GM18511 (cell line): ENCODE measurements at regions not wholly inside any gene's neighbourhood (a gene's known extent, or its start where the extent isn't known, plus 50 kb on each side); places are given as distances from the start of the nearest gene placed in this dataset.

Experiments
- ATAC-seq: cut with Tn5 transposase; IDR thresholded peaks from one replicate; pipeline ENCODE4 v1.9.1; 2021; ENCODE audit warnings: mild to moderate bottlenecking, moderate library complexity; ENCODE audit not compliant: unreplicated experiment

DNA sequence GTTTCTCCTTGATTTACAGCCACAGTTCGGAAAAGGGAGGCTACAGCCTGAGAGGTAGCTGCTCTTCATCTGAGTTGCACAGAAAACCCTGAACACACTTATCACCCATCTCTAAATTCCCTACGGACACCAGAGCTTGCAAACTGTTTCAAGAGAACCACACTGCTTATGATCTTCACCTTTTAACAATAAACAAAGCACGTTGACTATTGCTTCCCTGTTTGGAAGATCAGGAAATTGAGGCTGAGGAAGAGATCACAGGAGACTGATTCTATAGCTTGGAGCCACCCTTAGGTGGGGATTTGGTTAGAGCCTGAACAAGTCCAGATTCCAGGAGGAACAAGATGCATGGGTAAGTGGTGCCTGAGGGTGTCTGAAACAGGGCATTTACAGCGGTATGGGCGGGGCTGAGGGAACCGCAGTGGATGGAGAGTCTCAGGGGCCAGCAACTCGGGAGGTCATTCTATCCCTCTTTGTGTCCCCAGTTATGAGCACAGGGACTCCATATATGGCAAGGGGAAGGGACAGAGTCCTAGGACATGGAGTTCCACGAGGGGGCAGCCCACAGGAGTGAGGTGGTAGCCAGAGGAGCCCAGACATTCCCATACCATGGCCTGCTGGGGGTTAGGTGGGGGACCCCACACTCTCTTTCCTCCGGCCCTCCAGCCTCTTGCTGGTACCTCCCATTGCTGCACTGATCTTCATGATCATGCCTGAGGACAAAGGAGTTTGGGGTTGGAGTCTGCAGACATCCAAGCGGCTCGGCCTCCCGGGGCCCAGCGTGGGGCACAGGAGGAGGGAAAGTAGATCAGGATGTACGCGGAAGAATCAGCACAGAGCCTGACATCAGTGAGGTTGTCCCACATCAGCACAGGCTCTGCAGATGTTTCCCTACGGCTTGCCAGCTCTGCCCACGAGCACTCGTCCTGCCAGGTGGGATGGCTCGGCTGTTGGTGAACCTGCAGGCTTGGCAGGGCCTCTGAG, 162.3 kb upstream of the ZNF536 start:
- ATAC-seq: no peak

DNA sequence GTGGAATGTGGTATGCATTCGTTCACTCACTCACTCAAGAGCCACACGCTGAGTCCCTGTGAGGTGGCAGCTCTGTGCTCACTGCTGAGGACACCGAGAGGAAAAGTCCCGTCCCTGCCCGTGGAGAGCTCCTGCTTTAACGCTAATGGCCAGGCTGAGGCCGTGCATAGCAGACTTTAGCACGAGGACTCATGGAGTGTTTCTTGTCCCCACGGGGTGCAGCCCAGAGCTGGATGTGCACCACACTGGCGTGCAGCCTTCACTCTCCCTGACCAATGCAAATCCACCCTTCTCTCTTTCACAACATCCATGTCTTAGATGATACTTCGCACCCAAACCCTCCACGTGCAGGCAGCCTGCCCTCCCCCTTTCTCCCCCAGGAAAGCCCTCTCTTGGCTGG, 159.6 kb upstream of the ZNF536 start:
- ATAC-seq: no peak

DNA sequence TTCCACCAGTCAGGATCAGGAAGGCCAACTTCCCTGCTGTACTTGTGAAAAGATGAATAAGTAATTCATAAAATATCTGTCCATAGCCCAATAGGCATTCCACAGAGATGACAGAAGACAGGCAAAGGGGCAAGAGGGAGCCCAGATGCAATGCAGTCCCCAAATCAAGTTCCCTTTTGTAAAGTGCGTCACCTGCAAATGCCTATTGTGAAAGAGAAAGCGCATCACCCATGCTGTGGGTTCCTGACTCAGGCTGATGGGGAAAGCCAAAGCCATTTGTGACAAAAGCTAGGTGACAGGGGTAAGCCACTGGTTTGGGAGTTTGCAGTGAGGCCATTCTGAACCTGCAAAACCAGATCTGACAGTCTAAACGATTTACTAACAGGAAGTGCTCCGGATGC, 157.5 kb upstream of the ZNF536 start:
- peak; percentile 82 for ATAC-seq

DNA sequence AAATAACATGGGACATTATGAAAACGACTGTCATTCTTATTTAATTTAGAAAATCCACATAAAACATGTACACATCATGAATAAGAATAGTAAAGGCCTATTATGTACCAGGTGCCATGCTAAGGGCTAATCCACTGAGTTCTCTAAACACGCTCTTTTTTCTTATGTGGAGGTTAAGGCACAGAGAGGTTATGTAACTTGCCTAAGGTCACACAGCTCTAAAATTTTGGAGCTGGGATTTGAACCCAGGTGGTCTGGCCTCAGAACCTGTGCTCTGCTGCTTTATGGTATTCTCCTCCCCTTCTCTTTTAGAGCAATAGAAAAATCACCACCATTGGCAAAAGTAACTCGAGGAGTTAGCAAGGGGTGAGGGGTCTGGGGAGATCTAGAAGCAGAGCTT, 156.9 kb upstream of the ZNF536 start:
- no peak for ATAC-seq

DNA sequence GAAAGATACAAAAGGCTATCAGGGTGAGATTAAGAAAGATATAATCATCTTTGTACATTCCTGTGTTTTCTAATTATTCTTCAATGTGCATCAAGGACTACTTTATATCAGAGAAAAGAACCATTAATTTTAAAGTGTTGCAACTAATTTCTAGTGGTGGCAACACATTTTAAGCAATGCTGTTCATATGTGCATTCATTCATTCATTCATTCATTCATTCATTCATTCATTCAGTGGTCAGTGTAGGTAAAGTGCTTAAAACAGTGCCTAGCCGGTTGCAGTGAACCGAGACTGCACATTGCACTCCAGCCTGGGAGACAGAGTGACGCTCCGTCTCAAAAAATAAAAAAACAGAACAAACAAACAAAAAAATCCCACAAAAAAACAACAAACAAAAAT, 155.7 kb upstream of the ZNF536 start:
- no peak for ATAC-seq

DNA sequence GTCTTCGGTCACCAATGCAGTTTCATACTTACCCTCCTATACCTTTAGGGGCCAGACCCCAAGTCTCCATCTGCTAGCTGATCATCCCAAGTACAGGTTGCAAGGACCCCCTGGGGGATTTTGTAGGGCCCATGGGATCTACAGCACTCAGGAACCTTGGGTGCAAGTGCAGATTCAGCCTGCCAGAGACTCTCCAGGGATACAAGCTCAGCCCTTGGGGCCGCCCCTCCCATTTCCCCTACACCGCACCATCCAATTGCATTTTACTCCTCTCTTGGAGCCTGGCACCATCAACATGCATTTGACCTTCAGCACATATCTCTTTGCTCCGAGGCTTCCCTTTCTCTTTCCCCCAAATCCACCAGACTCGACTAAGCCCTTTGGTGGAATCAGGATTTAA, 154.7 kb upstream of the ZNF536 start:
- no peak for ATAC-seq

DNA sequence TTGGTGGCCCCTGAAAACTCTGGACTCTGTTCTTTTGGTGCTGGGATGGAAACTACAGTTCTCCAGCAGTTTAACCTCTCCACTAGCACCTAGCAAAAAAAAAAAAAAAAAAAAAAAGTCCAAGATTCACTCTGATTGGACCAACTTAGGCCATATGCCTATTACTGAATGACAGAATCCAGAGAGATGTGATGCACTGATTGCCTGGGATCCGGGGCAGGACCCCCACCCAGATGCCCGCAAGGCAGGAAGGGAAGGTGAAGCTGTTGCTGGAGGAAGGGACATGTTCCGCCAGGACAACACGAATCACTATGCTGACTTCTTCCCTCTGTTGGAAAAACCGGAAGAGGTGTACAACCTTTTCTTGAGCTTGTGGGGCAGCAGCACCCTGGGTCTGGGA, 152.5 kb upstream of the ZNF536 start:
- ATAC-seq: no peak

DNA sequence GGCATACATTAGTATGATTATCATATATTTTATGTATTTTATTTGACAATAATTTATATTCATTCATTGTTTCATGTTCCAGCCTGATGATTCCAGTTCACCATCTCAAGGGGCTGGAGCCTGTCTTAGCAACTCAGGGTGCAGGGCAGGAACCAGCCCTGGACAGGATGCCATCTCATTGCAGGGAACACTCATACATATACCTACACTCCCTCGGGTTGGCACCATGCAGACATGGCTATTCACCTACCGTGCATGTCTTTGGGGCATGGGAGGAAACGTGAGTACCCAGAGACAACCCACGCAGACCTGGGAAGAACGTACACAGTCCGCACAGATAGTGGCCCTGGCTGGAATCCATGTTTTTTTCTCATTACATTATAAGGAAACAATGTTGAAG, 151.0 kb upstream of the ZNF536 start:
- no peak for ATAC-seq

DNA sequence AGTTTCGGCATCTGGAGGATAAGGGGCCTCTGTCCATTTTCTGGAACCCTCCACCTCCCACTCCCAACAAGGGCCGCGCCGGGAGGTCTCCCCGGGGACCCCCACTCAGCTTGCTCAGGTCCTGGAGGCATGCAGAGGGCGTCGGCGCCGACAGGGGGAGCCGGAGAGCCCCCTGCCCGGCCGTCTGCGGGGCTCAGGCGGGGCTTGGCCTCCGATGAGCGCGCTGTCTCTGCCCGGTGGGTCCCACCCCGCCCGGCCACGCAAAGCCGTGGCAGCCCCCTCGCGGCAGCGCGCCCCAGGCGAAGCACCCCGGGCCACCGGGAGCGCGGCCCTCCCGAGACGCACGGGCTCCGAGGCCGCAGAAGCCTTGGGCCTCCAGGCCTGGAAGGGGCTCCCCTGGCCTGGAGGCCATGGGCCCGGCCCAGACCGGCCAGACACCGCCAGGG, 149.7 kb upstream of the ZNF536 start:
- ATAC-seq: no peak

DNA sequence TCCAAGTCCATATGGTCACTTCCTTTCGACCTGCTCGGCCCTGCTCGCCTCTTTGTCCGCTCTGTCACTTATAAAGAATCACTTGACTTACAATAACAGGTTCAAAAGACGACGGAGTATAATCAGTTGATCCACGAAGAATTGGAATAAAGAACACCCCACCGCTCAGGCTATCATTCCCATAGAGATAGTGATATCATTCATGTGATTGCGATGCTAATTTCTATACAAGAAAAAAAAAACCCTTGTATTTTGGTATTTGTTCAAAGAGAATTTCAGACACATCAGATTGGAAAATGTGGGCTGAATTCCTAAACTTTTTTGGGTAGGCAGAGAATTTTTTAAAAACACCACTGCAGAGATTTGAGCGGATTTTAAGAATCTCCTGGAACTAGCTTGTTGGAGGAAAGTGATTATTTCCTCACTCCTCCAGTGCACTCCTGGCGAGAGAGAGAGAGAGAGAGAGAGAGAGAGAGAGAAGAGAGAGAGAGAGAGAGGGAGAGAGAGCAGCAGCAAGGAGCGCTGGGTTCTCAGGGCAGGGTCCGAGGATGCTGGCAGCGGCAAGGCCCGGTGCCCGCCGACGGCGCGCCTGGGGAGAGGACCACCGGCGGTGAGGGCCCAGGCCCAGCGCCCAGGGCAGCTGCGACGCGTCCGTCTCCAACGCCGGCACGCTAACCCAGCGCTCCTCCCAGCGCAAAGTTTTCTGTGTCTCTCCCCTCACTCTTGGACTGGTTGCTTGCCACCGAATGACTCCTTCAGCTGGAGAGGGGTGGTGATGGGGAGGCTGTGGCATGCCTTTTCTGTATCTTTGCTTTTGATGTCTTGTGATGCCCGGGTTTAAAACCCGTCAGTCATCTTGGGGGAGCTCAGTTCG, 149.0 kb upstream of the ZNF536 start:
- no peak for ATAC-seq

DNA sequence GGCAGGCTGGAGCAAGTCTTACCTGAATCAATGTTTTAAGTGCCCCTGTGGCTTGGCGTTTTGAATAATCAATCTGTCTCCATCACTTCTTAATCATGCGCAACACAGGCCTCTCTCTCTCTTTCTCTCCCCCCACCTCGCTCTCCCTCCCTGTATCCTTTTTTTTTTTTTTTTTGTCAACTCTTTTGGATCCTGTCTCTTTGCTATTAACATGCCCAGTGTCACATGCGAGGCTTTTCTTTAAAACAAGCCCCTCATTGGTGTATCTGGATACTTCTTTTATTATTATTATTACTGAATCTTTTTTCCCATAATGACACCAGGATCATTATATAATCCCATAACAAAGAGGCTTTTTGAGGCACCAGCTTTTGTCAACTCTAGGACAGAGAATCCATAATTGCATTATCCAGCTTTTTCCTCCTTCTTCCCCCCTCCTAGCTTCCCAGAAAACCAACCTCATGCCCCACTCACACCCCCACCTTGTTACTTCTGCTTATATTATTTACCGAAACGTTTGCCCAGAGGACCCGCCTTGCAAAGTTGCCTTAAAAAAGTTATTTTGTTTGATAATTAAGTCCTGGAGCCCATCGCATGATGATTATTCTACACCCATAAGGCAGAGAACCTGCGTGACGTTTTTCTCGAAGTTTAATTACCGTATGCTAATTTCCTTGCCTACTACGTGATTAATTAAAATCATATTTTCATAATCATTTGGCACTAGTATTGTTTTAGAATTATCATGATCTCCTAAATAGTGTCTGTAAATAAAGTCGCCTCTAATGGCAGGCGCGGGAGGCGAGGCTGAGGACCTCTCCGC, 148.1 kb upstream of the ZNF536 start:
- no peak for ATAC-seq

DNA sequence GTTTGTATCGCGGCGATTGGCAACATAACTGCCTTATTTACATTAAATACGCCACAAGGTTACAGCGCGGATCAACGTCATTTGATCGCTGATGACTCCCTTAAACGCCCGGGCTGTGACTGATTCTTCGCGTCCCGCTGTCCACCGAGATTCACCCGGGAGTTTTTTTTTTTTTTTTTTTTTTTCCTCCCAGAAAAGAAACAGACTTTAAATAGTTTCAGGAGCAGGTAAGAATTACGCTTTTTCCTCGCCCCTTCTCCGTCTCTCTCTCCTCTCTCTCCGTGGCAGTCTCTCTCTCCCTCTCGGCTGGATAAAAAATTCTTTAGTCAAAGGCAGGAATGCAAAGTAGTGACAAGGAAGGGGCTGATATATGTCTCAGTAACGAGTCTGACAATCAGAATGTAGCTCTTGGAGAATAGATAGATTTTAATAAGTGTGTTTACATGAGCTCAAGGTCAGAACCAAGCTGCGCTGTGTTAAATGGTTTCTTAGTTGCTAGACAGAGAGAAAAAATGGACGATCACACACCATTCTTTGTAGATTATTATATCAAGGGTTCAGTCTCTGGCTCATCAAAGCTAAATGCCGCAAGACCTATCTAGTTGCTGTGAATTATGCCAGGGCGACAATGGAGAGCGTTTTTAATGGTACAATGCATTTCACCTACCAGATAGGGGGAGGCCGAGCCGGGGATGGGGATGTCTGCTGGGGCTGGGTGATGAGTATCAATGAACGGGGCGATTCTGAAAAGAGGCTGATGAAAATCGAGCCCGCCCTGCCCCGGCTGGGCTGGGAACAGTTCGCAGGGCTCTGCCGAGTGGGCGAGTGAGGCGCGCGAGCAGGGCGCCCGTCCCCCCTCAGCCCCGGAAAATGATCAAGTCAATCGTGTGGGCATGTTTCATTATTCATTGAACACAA, 147.2 kb upstream of the ZNF536 start:
- ATAC-seq: no peak

DNA sequence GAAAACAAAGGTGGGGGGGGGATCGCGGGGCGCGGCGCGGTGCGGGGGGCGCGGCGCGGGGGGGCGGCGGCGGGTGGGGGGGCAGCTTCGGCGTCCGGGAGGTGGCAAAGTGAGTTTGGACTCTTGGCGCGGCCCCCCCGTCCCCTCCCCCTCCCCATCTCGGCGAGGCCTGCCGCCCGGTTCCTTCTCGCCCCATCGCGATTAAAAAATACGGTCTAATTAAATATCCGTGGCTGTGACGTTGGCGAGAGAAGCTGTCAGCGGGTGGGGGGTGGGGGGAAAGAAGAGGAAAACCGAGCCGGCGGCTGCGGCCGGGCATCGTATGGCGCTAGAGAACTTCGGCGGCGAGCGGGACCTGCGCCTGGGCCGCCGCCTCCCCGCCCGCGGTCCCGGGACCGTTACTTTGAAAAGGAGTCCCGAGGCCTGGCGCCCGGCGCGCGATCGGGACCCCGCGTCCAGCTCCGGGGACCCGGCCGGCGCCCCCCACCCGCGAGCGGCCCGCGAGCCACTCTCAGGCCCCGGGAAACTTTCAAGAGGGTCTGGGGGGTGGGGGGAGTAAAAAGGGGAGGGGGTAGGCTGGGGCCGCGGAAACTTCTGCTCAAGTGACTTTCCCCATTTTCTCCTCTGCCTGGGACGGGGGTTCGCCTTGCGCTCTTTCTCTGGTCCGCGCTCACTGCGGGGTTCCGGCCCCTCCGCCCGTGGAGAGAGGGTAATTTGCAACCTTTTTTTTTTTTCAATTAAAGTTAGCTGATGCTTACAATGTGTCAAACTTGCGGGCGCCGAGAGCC, 146.3 kb upstream of the ZNF536 start:
- no peak for ATAC-seq

DNA sequence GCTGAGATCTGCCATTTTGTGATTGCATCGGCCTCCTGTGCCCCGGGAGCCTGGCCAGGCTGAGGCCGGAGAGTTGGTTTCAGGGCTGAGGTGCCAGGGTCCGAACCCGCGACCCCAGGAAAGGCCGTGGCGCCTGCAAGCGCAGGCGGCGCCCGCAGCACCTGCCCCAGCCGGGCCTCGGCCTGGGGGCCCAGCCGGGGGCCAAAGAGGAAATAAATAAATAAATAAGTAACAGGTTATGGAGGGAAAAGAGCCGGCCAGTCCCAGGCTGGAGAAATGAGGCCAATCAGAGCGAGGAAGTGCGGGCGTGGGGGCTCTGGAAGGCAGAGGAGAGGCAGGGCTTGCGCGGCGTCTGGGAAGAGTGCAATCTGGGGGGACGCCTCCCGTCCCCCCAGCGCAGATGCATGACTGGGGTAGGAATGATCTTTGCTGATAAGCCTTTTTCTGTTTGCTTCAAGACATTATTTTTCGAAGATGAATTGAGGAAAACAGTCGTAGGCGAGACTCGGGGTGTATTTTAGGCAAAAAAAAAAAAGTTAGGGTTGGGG, 145.6 kb upstream of the ZNF536 start:
- no peak for ATAC-seq

DNA sequence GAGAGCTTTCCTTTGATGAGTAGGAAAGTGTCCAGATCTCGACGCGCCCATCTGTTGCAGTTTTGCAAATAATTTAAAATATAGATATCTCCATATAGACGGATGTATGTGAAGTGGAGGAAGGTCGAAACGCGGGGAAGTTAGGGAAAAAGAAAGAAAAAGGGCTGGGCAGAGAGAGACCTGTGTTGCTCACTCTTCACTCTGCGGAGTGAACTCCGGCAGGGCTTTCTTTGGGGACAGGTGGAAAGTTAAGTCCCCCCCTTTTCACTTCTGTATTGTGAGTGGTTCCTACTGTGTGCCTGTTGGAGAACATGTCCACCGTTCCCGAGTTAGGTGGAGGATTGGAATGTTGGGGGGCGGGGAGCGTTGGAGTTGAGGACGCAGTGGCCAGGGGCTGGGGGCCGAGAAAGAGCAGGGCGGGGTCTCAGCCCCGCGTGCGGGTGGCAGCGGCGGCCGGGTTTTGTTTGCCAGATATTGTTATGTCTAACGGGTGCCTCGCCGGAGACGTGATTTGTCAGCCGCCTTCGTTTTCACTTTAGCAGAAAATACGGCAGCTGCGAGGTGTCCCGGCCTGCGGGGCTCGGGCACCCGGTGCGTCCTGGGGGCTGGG, 145.1 kb upstream of the ZNF536 start:
- ATAC-seq: peak; percentile 25

DNA sequence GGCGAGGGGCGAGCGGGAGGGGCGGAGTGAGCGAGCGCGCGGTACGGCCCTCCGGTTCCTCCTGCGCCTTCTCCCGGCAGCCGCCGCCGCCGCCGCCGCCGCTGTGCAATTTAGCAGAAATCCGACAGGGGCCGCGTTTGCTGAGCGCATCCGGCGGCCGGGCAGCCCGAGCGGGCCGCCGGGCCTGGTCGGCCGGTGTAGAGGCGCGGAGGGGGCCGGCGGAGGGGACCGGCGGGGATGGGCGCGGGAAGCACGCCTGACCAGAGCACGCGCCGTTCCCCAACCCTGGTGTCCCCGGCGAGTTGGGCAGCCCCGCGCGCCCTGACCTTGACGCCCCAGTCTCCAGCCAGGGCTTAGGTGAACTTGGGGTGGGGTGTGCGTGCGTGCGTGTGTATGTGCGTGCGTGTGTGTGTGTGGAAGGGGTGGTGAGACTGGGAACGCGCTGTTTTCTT, 144.5 kb upstream of the ZNF536 start:
- peak; percentile 83 for ATAC-seq

DNA sequence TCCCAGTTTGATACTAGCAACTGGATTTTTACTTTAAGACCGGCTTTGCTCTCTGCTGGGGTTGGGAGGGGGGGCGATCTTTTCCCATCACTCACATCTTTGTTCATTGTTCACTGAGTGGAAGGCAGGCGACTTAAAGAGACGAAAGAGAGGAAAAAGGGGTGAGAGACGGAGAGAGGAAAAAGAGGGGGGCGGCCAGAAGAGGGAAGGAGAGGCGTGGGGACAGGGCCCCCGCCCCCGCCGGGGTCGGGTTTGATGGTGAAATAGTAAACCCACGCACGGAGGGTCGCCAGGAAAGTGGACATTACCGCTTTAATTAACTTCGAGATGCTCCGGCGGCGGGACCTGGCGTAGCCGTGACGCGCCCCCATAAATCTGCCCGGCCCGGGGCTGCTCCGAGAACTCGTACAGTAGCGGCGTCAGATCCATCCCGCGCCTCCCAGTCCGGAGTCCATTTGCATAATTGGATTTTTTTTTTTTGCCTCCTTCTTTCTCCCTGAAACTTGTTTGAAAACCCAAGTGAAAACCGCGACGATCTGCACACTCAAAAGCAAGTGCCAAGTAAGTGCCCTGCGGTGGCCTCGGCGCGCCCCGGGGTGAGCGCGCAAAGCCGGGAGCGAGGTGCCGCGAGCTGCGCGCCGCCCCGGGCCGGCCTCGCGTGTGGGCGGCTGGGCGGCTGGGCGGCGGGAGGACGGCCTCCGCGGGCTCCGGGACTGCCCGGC, 143.9 kb upstream of the ZNF536 start:
- no peak for ATAC-seq
